ENCODE measurements at regions not wholly inside any gene's neighbourhood (a gene's known extent, or its start where the extent isn't known, plus 50 kb on each side); places are given as distances from the start of the nearest gene placed in this dataset.

GRCh38 chr1:234554218-234554697 is 55.7 kb downstream of the IRF2BP2 start:
- H3K27me3 ChIP-seq (ENCODE audit: control insufficient read depth, insufficient read depth, low read length) = no peaks in the 10 kb centered on the region
- H3K36me3 ChIP-seq (ENCODE audit: control insufficient read depth, insufficient read depth, low read length) = no peaks in the 10 kb centered on the region
- DNase-seq (ENCODE audit: low read depth) (no peak), FAIRE-seq (no peak)
- no peak overlapping the region for H3K4me3 ChIP-seq (ENCODE audit: low read depth, low read length)
- TF ChIP-seq CTCF (IDR thresholded peaks at IDR 0.05; ENCODE audit: insufficient read depth, low read length, severe bottlenecking) = no peak

GRCh38 chr1:234553240-234554188 is 56.5 kb downstream of the IRF2BP2 start:
- Histone ChIP-seq H3K36me3 (ENCODE audit: control insufficient read depth, insufficient read depth, low read length) (no peaks in the 10 kb centered on the region), H3K27me3 (ENCODE audit: control insufficient read depth, insufficient read depth, low read length) (no peaks in the 10 kb centered on the region), H3K4me3 (ENCODE audit: low read depth, low read length) (no peak overlapping the region)
- TF ChIP-seq CTCF (IDR thresholded peaks at IDR 0.05; ENCODE audit: insufficient read depth, low read length, severe bottlenecking) = no peak
- FAIRE-seq (no peak), DNase-seq (ENCODE audit: low read depth) (no peak)

- FAIRE-seq (no peak), DNase-seq (ENCODE audit: low read depth) (no peak)
- no peak overlapping the region for H3K4me3 ChIP-seq (ENCODE audit: low read depth, low read length)
- no peak for TF ChIP-seq CTCF (IDR thresholded peaks at IDR 0.05; ENCODE audit: insufficient read depth, low read length, severe bottlenecking)
- H3K27me3 ChIP-seq (ENCODE audit: control insufficient read depth, insufficient read depth, low read length) = no peaks in the 10 kb centered on the region
- H3K36me3 ChIP-seq (ENCODE audit: control insufficient read depth, insufficient read depth, low read length) = no peaks in the 10 kb centered on the region
Measured at GRCh38 chr1:234551032-234551378, 59.0 kb downstream of the IRF2BP2 start.

GRCh38 chr1:234550341-234551031 is 59.5 kb downstream of the IRF2BP2 start:
- TF ChIP-seq CTCF (IDR thresholded peaks at IDR 0.05; ENCODE audit: insufficient read depth, low read length, severe bottlenecking) = no peak
- FAIRE-seq = no peak
- H3K27me3 ChIP-seq (ENCODE audit: control insufficient read depth, insufficient read depth, low read length) = no peaks in the 10 kb centered on the region
- no peaks in the 10 kb centered on the region for H3K36me3 ChIP-seq (ENCODE audit: control insufficient read depth, insufficient read depth, low read length)
- no peak overlapping the region for H3K4me3 ChIP-seq (ENCODE audit: low read depth, low read length)
- DNase-seq (ENCODE audit: low read depth) = no peak

GRCh38 chr1:234549447-234550021 is 60.4 kb downstream of the IRF2BP2 start:
- FAIRE-seq (no peak), DNase-seq (ENCODE audit: low read depth) (no peak)
- TF ChIP-seq CTCF (IDR thresholded peaks at IDR 0.05; ENCODE audit: insufficient read depth, low read length, severe bottlenecking) = no peak
- Histone ChIP-seq H3K36me3 (ENCODE audit: control insufficient read depth, insufficient read depth, low read length) (no peaks in the 10 kb centered on the region), H3K4me3 (ENCODE audit: low read depth, low read length) (no peak overlapping the region), H3K27me3 (ENCODE audit: control insufficient read depth, insufficient read depth, low read length) (no peaks in the 10 kb centered on the region)

Data from bronchial epithelial cell (primary cell).